EL (cell line): ENCODE measurements at regions not wholly inside any gene's neighbourhood (a gene's known extent, or its start where the extent isn't known, plus 50 kb on each side); places are given as distances from the start of the nearest gene placed in this dataset.

Experiments
- DNase-seq: peaks from one replicate; pipeline ENCODE4 v3.0.0-alpha.2; 2016

DNA sequence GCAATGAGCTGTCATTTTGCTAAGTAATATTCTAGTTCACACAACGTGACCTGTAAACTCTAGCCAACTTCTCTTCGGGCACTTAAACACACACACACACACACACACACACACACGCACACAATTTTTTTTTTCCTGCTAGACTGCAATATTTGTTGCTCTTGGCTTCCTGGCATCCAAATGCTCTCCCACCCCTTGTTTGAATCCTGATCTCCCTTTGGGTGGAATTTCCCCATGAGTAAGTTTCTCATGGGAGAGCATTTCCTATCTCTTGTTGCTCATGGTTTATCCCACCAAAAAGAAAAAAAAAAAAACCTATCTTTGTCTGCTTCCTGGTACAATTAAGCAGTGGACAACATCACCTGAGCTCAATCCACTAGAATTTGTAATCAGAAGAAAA is 54.7 kb upstream of the TSLP start:
- DNase-seq = no peak

DNA sequence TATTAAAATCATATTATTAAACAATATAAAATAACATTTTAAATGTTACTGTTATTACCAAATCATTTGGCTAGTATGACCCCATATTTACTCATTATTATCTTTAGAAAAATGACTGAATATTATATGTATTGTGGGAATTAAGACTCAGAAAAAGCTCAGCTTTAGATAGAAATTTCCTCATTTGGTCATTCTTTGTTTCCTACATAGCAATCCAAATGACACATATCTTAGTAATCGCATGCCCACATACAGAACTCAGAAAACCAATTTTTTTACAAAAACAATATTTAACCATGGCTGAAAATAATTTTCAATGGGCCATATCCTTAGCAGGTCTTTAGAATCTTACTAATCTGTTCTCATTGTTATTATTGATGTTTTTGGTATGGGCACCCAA is 53.8 kb upstream of the TSLP start:
- DNase-seq = no peak
